Ovary (tissue), 3 donors: ENCODE measurements at regions not wholly inside any gene's neighbourhood (a gene's known extent, or its start where the extent isn't known, plus 50 kb on each side); places are given as distances from the start of the nearest gene placed in this dataset.

ENCODE experiments used
- EP300 ChIP-seq: sonication (generic); formaldehyde crosslinking; IDR thresholded peaks from one replicate; pipeline ENCODE4 v1.6.1; 2017; ENCODE audit warnings: antibody characterized with exemption
- TF ChIP-seq, protein P1 (sequence below), 3 donors: fragments of 450-650 bp in 2 of 3; fragments of 200-600 bp in 1 of 3; IDR thresholded peaks; one replicate each; pipeline versions ENCODE4 v1.5.1 to v1.8.0; 2016 to 2022; ENCODE audit warnings: antibody characterized with exemption in 3 of 3, mild to moderate bottlenecking in 1 of 3
- donor health status: DM: no; HTN: no; CAD: no.

DNA sequence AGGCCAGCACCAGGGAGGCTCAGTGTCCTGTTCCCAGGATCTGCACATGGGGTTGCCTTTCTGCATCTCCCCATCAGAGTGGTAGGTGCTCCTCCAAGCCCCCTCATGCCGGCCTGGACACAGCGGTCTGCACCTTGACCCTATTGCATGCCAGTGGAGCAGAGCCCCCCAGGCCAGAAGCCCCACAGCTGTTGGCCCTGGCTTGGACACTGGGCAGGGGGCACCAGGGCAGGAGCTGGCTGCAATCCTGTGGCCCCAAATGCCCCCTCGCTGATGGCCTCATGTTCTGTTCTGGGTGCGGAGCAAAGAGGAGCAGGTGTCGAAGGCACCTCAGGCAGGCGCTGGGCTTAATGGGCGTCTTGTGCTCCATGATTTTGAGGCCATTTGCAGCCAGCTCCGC, 62.7 kb downstream of the CCDC74A start:
- TF ChIP-seq, protein P1, sequence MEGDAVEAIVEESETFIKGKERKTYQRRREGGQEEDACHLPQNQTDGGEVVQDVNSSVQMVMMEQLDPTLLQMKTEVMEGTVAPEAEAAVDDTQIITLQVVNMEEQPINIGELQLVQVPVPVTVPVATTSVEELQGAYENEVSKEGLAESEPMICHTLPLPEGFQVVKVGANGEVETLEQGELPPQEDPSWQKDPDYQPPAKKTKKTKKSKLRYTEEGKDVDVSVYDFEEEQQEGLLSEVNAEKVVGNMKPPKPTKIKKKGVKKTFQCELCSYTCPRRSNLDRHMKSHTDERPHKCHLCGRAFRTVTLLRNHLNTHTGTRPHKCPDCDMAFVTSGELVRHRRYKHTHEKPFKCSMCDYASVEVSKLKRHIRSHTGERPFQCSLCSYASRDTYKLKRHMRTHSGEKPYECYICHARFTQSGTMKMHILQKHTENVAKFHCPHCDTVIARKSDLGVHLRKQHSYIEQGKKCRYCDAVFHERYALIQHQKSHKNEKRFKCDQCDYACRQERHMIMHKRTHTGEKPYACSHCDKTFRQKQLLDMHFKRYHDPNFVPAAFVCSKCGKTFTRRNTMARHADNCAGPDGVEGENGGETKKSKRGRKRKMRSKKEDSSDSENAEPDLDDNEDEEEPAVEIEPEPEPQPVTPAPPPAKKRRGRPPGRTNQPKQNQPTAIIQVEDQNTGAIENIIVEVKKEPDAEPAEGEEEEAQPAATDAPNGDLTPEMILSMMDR (IDR thresholded peaks at IDR 0.05): no peak
- TF ChIP-seq EP300: no peak
